ENCODE measurements at regions not wholly inside any gene's neighbourhood (a gene's known extent, or its start where the extent isn't known, plus 50 kb on each side); places are given as distances from the start of the nearest gene placed in this dataset.
A peak's percentile ranks its signal among the peaks of the same experiment; 100 is the strongest.
"Not testable (repeated sequence)": the region's sequence is repeated elsewhere in the genome, so short reads cannot be mapped to it uniquely, and the experiment has no call there.

GRCh38 chr1:112855152-112855828 is 100.7 kb downstream of the SLC16A1 start:
- no peak for DNase-seq (ENCODE audit: low spot score)

GRCh38 chr1:112854368-112854984 is 101.5 kb downstream of the SLC16A1 start:
- not testable (repeated sequence) for DNase-seq (ENCODE audit: low spot score)

- not testable (repeated sequence) for DNase-seq (ENCODE audit: low spot score)
Observed at GRCh38 chr1:112853915-112854314, 102.1 kb downstream of the SLC16A1 start.

- no peak for DNase-seq (ENCODE audit: low spot score)
Observed at GRCh38 chr1:112852934-112853333, 103.1 kb downstream of the SLC16A1 start.

GRCh38 chr1:112852276-112852675 is 103.7 kb downstream of the SLC16A1 start:
- no peak for DNase-seq (ENCODE audit: low spot score)

GRCh38 chr1:112850034-112850757 is 105.8 kb downstream of the SLC16A1 start:
- no peak for DNase-seq (ENCODE audit: low spot score)

GRCh38 chr1:112849425-112850033 is 106.5 kb downstream of the SLC16A1 start:
- no peak for DNase-seq (ENCODE audit: low spot score)

- DNase-seq (ENCODE audit: low spot score), result peak; percentile 20
Observed at GRCh38 chr1:112841825-112842224, 114.2 kb downstream of the SLC16A1 start.

GRCh38 chr1:112840631-112841624 is 115.1 kb downstream of the SLC16A1 start:
- peak; percentile 37 for DNase-seq (ENCODE audit: low spot score)

GRCh38 chr1:112836642-112837041 is 119.4 kb downstream of the SLC16A1 start:
- DNase-seq (ENCODE audit: low spot score), result no peak

GRCh38 chr1:112833806-112834205 is 118.7 kb upstream of the PPM1J start:
- DNase-seq (ENCODE audit: low spot score), result no peak

GRCh38 chr1:112832259-112832658 is 117.1 kb upstream of the PPM1J start:
- not testable (repeated sequence) for DNase-seq (ENCODE audit: low spot score)

GRCh38 chr1:112829691-112830090 is 114.6 kb upstream of the PPM1J start:
- DNase-seq (ENCODE audit: low spot score), result not testable (repeated sequence)

- no peak for DNase-seq (ENCODE audit: low spot score)
Observed at GRCh38 chr1:112828716-112829115, 113.6 kb upstream of the PPM1J start.

GRCh38 chr1:112827391-112827790 is 112.3 kb upstream of the PPM1J start:
- DNase-seq (ENCODE audit: low spot score), result not testable (repeated sequence)

- no peak for DNase-seq (ENCODE audit: low spot score)
Observed at GRCh38 chr1:112826217-112826944, 111.2 kb upstream of the PPM1J start.

GRCh38 chr1:112825563-112826216 is 110.6 kb upstream of the PPM1J start:
- not testable (repeated sequence) for DNase-seq (ENCODE audit: low spot score)

GRCh38 chr1:112825075-112825474 is 109.9 kb upstream of the PPM1J start:
- not testable (repeated sequence) for DNase-seq (ENCODE audit: low spot score)

GRCh38 chr1:112821307-112822063 is 106.4 kb upstream of the PPM1J start:
- not testable (repeated sequence) for DNase-seq (ENCODE audit: low spot score)

Measured in putamen (tissue), 1 donor.